GM18499 (cell line): ENCODE measurements at regions not wholly inside any gene's neighbourhood (a gene's known extent, or its start where the extent isn't known, plus 50 kb on each side); places are given as distances from the start of the nearest gene placed in this dataset.

Experiments used
- ATAC-seq: cut with Tn5 transposase; IDR thresholded peaks from one replicate; pipeline ENCODE4 v1.9.1; 2021; ENCODE audit warnings: moderate number of reproducible peaks; ENCODE audit not compliant: insufficient read depth, unreplicated experiment

DNA sequence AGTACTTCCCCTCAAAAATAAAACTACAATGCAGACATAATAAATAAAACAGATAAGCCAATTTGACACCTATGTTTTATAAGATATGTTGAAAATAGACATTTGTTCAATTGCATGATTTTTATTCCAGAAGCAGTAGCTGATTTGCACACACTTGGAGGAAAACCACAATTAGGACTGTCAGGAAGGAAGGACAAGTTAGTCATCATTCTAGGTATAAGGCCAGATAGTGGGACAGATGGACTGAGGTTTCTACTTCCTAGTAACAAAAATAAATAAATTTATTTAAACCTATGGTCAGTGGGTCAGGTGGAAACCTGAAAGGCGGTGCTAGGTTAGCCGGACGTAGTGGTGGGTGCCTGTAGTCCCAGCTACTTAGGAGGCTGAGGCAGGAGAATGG is 141.8 kb upstream of the RASSF8 start:
- no peak for ATAC-seq

- no peak for ATAC-seq
Measured at GRCh38 chr12:25817166-25817565, 141.3 kb upstream of the RASSF8 start.

- ATAC-seq: no peak
Measured at GRCh38 chr12:25818596-25819390, 139.7 kb upstream of the RASSF8 start.

- ATAC-seq: no peak
Measured at GRCh38 chr12:25819691-25820090, 138.8 kb upstream of the RASSF8 start.

GRCh38 chr12:25822281-25822680 is 136.2 kb upstream of the RASSF8 start:
- no peak for ATAC-seq

- no peak for ATAC-seq
Measured at GRCh38 chr12:25824734-25825133, 133.7 kb upstream of the RASSF8 start.

GRCh38 chr12:25825446-25825845 is 133.0 kb upstream of the RASSF8 start:
- no peak for ATAC-seq

DNA sequence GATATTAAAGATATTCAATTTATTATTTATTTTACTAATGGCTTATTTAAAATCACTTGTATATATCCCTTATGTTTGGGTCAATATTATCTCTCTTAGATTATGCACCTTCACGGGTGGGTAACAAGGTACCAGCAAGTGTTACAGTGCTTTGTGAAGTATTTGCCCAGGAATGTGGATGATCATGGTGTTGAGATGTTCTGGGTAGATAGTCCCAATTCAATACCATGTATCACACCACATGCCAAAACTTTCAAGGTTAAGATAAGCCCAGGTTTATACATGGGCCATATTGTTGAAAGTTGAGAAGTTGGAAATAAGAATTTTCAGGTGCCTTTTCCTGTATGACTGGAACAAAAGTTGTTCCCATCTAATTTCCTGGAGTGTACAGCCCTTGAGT is 131.3 kb upstream of the RASSF8 start:
- ATAC-seq: no peak

GRCh38 chr12:25827747-25828146 is 130.7 kb upstream of the RASSF8 start:
- no peak for ATAC-seq

DNA sequence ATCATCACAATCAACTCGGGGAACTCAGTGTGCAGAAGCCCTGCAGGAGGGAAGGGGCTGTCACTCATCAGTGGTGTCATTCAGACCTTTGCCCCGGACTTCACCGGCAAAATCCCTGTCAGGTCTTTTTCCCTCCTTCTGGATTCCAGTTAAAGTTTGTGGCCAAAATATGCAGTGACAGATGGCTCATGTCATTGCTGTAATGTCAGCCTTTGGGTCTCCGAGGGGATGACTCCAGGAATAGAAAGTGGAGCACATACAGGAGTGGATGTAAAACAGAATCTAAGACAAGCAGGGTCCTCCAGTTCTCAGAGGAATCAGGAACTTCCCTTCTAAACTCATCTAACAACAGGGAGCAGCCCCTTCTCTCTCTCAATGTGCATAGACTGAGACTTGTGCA is 130.3 kb upstream of the RASSF8 start:
- no peak for ATAC-seq

GRCh38 chr12:25829192-25829591 is 129.3 kb upstream of the RASSF8 start:
- no peak for ATAC-seq

DNA sequence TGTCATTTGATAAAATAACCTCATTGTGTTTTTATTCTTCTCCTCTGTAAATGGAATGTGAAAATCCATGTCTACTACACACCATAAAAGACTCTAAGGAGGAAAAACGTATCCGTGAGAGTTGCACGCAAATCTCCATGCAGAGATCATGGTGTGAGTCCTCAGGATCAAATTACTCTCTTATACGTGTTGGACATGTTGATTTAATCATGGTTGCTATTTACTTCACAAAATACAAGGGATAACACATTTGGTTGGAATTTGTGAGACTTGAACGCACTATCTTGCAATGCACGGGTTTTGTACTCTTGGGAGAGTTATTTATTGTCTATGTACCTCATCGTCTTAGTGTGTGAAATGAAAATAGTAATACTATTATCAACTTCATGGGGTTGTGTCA is 128.0 kb upstream of the RASSF8 start:
- ATAC-seq: no peak

DNA sequence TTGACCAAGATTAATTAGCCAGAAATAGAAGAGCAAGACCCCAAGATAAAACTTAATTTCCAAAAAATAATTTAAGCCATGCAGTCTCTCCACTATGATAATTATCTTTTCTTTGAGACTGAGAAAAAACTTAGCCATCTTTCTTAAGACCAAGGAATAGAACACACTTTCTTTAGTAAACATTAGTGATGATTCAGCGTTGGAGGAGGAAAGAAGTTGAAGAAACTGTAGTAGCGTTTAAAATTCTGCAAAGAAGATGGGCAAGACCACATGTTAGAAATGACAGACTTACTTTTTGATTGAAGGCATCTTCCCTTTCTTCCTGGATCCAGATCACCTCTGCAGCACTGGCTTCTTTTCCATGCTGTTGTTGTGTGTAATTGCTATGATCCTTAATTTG is 124.8 kb upstream of the RASSF8 start:
- ATAC-seq: no peak

- no peak for ATAC-seq
Measured at GRCh38 chr12:25835385-25835784, 123.1 kb upstream of the RASSF8 start.

DNA sequence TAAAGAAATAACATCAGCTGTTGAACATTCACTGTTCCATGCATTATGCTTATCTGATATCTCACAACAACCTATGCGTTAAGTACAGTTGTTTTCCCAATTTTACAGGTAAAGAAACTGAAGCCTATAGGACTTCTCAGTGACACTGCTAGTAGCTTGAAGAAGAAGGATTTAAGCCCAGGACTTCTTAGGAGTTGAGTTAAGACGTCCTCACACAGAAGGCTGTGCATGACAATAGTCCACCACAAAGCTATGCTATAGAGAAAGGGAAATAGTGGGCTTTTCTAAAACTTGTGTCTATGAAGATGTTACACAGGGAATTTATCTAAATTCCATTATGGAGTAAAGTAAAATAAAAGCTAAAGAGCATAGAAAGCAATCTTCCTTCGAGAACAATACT is 120.5 kb upstream of the RASSF8 start:
- ATAC-seq: no peak

DNA sequence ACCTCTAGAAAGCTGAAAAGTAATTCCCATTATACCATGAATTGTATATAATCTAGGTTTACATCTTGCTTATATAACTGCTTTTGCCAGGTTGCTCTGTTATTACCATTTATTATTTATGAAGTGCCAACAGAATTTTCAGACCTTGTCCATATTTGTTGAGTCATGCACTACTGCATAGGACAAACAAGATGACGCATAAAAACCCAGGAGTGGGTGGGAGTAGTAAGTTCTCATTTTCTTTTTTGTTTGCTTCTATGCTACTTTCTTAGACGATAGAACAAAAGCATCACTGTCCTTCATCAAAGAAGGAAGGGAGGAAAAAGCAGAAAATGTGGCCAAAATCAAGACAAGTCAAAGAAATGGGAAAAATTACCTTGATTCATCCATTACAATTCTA is 119.0 kb upstream of the RASSF8 start:
- no peak for ATAC-seq

GRCh38 chr12:25840678-25841465 is 117.6 kb upstream of the RASSF8 start:
- ATAC-seq: no peak

DNA sequence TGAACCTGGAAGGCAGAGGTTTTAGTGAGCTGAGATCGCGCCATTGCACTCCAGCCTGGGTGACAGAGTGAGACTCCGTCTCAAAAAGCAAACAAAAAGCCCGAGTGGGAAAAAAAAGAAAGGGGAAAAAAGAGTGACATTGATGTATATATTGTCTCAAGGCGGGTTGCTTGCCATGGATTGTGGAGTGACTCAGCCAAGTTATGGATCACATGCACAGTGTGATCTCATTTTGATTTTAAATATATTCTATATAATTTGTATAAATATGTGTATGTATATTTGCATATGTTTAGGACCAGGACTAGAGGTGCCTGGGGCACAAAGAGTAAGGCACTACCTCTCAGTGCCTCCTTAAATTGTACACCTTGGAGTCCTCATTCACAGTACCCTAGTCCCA is 116.2 kb upstream of the RASSF8 start:
- ATAC-seq: no peak

DNA sequence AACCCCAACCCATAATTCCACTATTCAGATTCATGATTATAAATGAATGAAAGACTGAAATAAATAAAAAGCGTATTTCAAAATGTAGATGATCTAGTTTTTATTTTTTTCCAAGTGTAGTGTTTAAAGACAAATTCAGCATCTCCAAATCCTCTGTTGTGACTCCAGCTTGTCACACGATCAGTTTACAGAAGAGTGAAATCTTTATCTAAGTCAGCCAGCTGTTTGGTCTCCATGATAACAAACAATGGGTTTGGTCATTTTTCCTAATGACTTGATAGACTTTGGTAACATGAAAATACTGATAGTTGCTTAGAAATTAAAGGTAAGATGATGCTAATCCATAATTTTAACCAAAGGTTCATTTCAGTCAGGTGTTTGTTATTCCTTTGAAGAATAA is 114.5 kb upstream of the RASSF8 start:
- ATAC-seq: no peak

GRCh38 chr12:25845415-25845814 is 113.1 kb upstream of the RASSF8 start:
- ATAC-seq: no peak

GRCh38 chr12:25852792-25853191 is 105.7 kb upstream of the RASSF8 start:
- ATAC-seq: no peak
